ENCODE measurements at regions not wholly inside any gene's neighbourhood (a gene's known extent, or its start where the extent isn't known, plus 50 kb on each side); places are given as distances from the start of the nearest gene placed in this dataset.

GRCh38 chr19:30316560-30317106 is 55.6 kb upstream of the ZNF536 start:
- no peak overlapping the region for H3K27ac Mint-ChIP-seq
- no peaks in the 10 kb centered on the region for H3K4me1 Mint-ChIP-seq (ENCODE audit: low read depth)
- no peak for DNase-seq
- H3K9me3 Mint-ChIP-seq: peaks cover 49% of the 10 kb centered on the region
- H3K4me3 Mint-ChIP-seq: no peak overlapping the region
- TF ChIP-seq, protein P1, sequence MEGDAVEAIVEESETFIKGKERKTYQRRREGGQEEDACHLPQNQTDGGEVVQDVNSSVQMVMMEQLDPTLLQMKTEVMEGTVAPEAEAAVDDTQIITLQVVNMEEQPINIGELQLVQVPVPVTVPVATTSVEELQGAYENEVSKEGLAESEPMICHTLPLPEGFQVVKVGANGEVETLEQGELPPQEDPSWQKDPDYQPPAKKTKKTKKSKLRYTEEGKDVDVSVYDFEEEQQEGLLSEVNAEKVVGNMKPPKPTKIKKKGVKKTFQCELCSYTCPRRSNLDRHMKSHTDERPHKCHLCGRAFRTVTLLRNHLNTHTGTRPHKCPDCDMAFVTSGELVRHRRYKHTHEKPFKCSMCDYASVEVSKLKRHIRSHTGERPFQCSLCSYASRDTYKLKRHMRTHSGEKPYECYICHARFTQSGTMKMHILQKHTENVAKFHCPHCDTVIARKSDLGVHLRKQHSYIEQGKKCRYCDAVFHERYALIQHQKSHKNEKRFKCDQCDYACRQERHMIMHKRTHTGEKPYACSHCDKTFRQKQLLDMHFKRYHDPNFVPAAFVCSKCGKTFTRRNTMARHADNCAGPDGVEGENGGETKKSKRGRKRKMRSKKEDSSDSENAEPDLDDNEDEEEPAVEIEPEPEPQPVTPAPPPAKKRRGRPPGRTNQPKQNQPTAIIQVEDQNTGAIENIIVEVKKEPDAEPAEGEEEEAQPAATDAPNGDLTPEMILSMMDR (IDR thresholded peaks at IDR 0.05): no peak
- H3K36me3 Mint-ChIP-seq (ENCODE audit: low read depth): no peaks in the 10 kb centered on the region
- H3K27me3 Mint-ChIP-seq (ENCODE audit: insufficient read depth): no peaks in the 10 kb centered on the region

GRCh38 chr19:30317403-30317802 is 54.8 kb upstream of the ZNF536 start:
- Mint-ChIP-seq H3K27me3 (ENCODE audit: insufficient read depth) (no peaks in the 10 kb centered on the region), H3K4me3 (no peak overlapping the region), H3K36me3 (ENCODE audit: low read depth) (no peaks in the 10 kb centered on the region), H3K27ac (no peak overlapping the region), H3K4me1 (ENCODE audit: low read depth) (no peaks in the 10 kb centered on the region), H3K9me3 (peaks cover 46% of the 10 kb centered on the region)
- TF ChIP-seq, protein P1 (IDR thresholded peaks at IDR 0.05): no peak
- DNase-seq: no peak

DNA sequence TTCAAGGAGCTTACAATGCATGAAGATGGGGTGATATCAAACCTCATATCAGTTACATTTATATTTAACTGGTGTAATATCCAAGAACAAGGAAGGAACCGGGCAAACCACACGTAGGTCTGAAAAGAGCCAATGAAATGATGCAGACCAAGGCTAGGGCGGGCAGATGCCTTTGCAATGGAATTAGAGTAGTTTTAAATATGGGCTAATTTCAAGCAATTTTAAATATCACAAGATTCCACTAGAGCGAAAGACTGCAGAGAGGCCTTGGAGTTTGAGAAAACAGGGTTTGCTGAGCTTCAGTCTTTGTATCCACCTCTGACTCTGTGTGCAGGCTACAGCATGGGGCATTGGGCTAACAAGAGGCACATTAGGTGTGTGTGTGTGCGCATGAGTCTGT is 53.9 kb upstream of the ZNF536 start:
- no peak overlapping the region for H3K27ac Mint-ChIP-seq
- no peaks in the 10 kb centered on the region for H3K4me1 Mint-ChIP-seq (ENCODE audit: low read depth)
- H3K27me3 Mint-ChIP-seq (ENCODE audit: insufficient read depth): no peaks in the 10 kb centered on the region
- no peak for DNase-seq
- H3K9me3 Mint-ChIP-seq: peaks cover 48% of the 10 kb centered on the region
- H3K36me3 Mint-ChIP-seq (ENCODE audit: low read depth): no peaks in the 10 kb centered on the region
- TF ChIP-seq, protein P1 (IDR thresholded peaks at IDR 0.05): no peak
- H3K4me3 Mint-ChIP-seq: no peak overlapping the region

DNA sequence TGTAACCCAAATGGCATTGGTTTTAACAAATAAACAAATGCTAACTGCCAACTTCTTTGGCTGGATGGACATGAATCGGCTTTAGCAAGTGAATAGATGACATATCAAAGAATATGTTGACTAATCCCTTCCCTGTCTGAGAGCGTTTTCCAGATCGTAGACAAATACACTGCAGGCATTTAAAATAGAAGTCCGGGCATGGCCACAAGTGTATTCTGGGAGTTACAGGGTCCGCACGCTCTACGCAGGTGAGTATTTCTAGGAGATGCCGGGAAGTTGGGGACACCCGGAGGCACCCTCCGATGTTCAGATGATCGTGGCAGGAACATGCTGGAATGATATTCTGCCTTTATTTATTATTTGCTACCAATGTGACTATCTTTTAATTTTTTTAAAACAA is 53.2 kb upstream of the ZNF536 start:
- Mint-ChIP-seq H3K27me3 (ENCODE audit: insufficient read depth) (no peaks in the 10 kb centered on the region), H3K27ac (no peak overlapping the region), H3K9me3 (peaks cover 50% of the 10 kb centered on the region), H3K4me1 (ENCODE audit: low read depth) (no peaks in the 10 kb centered on the region), H3K36me3 (ENCODE audit: low read depth) (no peaks in the 10 kb centered on the region), H3K4me3 (no peak overlapping the region)
- DNase-seq: no peak
- TF ChIP-seq, protein P1 (IDR thresholded peaks at IDR 0.05): no peak

DNA sequence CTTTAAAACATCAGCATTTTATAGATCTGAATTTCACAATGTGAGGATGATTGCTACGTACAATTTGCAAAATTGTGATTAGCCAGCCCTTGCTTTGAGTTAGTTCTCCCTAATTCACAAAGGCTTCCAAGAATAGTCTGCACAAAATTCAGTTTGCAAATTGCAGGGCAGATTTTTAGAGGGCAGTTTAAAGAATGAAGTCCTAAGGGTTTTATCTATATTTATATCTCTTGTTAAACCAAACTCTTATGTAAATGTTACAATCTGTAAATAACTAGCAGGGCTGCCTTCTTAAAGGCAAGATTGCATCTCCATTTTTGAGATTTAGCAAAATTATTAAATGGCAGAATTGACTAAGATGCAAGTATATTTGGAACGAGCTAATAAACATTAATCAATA is 52.8 kb upstream of the ZNF536 start:
- Mint-ChIP-seq H3K9me3 (peaks cover 54% of the 10 kb centered on the region), H3K27ac (no peak overlapping the region), H3K4me1 (ENCODE audit: low read depth) (no peaks in the 10 kb centered on the region), H3K36me3 (ENCODE audit: low read depth) (no peaks in the 10 kb centered on the region), H3K27me3 (ENCODE audit: insufficient read depth) (no peaks in the 10 kb centered on the region), H3K4me3 (no peak overlapping the region)
- TF ChIP-seq, protein P1 (IDR thresholded peaks at IDR 0.05): no peak
- DNase-seq: no peak

DNA sequence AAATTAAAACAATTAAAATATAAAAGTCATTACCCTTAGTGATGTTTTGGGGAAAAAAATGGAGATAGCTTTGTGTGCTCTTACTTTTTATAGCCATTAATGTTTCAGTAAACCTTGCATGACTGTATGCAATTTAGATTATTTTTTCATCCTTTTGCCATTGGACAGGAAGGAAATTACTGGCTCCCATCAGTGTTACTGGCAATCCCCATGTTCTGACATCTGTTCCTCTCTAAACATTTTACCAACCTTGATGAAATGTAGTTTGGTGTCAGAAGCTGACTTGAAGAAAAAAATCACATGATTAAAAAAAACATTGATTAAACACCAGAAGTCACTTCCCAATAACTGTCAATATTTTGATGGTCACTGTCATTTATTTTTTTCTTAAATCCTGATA is 52.3 kb upstream of the ZNF536 start:
- Mint-ChIP-seq H3K27me3 (ENCODE audit: insufficient read depth) (no peaks in the 10 kb centered on the region), H3K27ac (no peak overlapping the region), H3K4me1 (ENCODE audit: low read depth) (no peaks in the 10 kb centered on the region), H3K9me3 (peaks cover 54% of the 10 kb centered on the region), H3K36me3 (ENCODE audit: low read depth) (peaks cover 3% of the 10 kb centered on the region; the same call in 1 of the 2 replicates), H3K4me3 (no peak overlapping the region)
- DNase-seq: no peak
- TF ChIP-seq, protein P1 (IDR thresholded peaks at IDR 0.05): no peak
